HepG2 (cell line): ENCODE measurements at regions not wholly inside any gene's neighbourhood (a gene's known extent, or its start where the extent isn't known, plus 50 kb on each side); places are given as distances from the start of the nearest gene placed in this dataset.

Source experiments
- ATAC-seq: fragments of 200-7000 bp; cut with Tn5 transposase; 3 replicates; pipeline ENCODE4 v1.9.1; 2020; ENCODE audit warnings: mild to moderate bottlenecking, moderate library complexity
- BruUV-seq: library from RNA; stranded (reverse); fragments of 400-500 nt; replicated peaks from 2 replicates; lab custom pipeline; 2021; lab: Mats Ljungman, UMichigan
- CTCF ChIA-PET: fragments of 300-600 bp; formaldehyde crosslinking; extraction: SDS; loops from one replicate; lab custom pipeline; 2021; ENCODE audit warnings: low total read pairs, inconsistent platforms, low intra/inter-chr PET ratio; lab: Yijun Ruan, JAX
- POLR2A ChIA-PET: fragments of 350-600 bp; sonication (Branson Sonifier 250); formaldehyde crosslinking; loops from one replicate; lab custom pipeline; 2020; ENCODE audit warnings: antibody characterized with exemption, inconsistent platforms; lab: Yijun Ruan, JAX
- DNase-seq: peaks from one replicate; pipeline ENCODE4 v3.0.0-alpha.2; 2015; ENCODE audit warnings: low spot score
- FAIRE-seq: peaks from 3 replicates; lab custom pipeline; 2011; peaks lifted over from hg19 to GRCh38; lab: Jason Lieb, UNC
- H2AFZ ChIP-seq: one replicate; pipeline ENCODE4 v1.6.1; 2011; ENCODE audit warnings: low read length, inconsistent platforms
- H3K27ac ChIP-seq: fragments of 300-600 bp; 3 replicates; pipeline ENCODE4 v1.8.0; 2011; ENCODE audit warnings: mixed run types, mild to moderate bottlenecking, mixed read lengths, low read length, inconsistent platforms; ENCODE audit not compliant: insufficient read depth; ENCODE audit errors: extremely low read length
- H3K27me3 ChIP-seq, 2 experiments: fragments of 200-600 bp in 1 of 2; 2 replicates in 1 of 2; 3 replicates in 1 of 2; pipeline versions ENCODE4 v1.6.0 to v1.8.0; 2011; ENCODE audit warnings: low read length in 2 of 2, mild to moderate bottlenecking in 2 of 2, moderate library complexity in 2 of 2, inconsistent platforms in 1 of 2; ENCODE audit not compliant: insufficient read depth in 2 of 2, control insufficient read depth in 1 of 2
- H3K36me3 ChIP-seq, 2 experiments: fragments of 200-600 bp in 1 of 2; replicated peaks in 1 of 2; 2 replicates in 1 of 2; 3 replicates in 1 of 2; pipeline versions ENCODE4 v1.5.1 to v1.8.0; 2011; ENCODE audit warnings: low read length in 2 of 2, inconsistent platforms in 1 of 2; ENCODE audit not compliant: insufficient read depth in 2 of 2, control insufficient read depth in 1 of 2
- H3K4me1 ChIP-seq: 2 replicates; pipeline ENCODE4 v1.5.1; 2012; ENCODE audit warnings: low read length, inconsistent platforms; ENCODE audit not compliant: insufficient read depth
- H3K4me2 ChIP-seq: 2 replicates; pipeline ENCODE4 v1.6.0; 2011; ENCODE audit warnings: low read depth, low read length, inconsistent platforms
- H3K4me3 ChIP-seq, 3 experiments: fragments of 200-600 bp in 1 of 3; sonication (generic), shearing (Covaris generic) in 1 of 3; replicated peaks in 1 of 3; 2 replicates each; pipeline ENCODE4 v1.5.1; 2011 to 2016; ENCODE audit warnings: low read length in 3 of 3, inconsistent platforms in 2 of 3, low read depth in 2 of 3, mild to moderate bottlenecking in 2 of 3, control low read depth in 1 of 3, mixed read lengths in 1 of 3; ENCODE audit not compliant: insufficient read depth in 1 of 3
- H3K79me2 ChIP-seq: one replicate; pipeline ENCODE4 v1.6.1; 2011; ENCODE audit warnings: low read length, inconsistent platforms; ENCODE audit not compliant: insufficient read depth
- H3K9ac ChIP-seq: 2 replicates; pipeline ENCODE4 v1.6.0; 2011; ENCODE audit warnings: mild to moderate bottlenecking, low read depth, low read length, inconsistent platforms; ENCODE audit not compliant: insufficient read depth
- H3K9me3 ChIP-seq: 2 replicates; pipeline ENCODE4 v1.5.1; 2012; ENCODE audit warnings: mild to moderate bottlenecking, low read length
- H4K20me1 ChIP-seq: 2 replicates; pipeline ENCODE4 v1.6.0; 2011; ENCODE audit warnings: inconsistent platforms, mild to moderate bottlenecking, low read length, moderate library complexity; ENCODE audit not compliant: insufficient read depth
- BCL6 ChIP-seq: IDR thresholded peaks from 2 replicates; pipeline ENCODE4 v1.6.1; 2016; ENCODE audit warnings: missing genetic modification reagents, missing compliant biosample characterization
- CBX1 ChIP-seq: IDR thresholded peaks from one replicate; pipeline ENCODE4 v1.6.1; 2016; ENCODE audit warnings: antibody characterized with exemption, low read depth
- KLF12 ChIP-seq: sonication (generic); formaldehyde crosslinking; IDR thresholded peaks from 2 replicates; pipeline ENCODE4 v1.4.0; 2020; ENCODE audit warnings: missing genetic modification reagents, borderline replicate concordance
- ZC3H4 ChIP-seq: sonication (generic); formaldehyde crosslinking; IDR thresholded peaks from 2 replicates; pipeline ENCODE4 v1.4.0; 2020; ENCODE audit warnings: missing genetic modification reagents, borderline replicate concordance
- ZNF143 ChIP-seq: sonication (generic); formaldehyde crosslinking; IDR thresholded peaks from 2 replicates; pipeline ENCODE4 v1.4.0; 2020; ENCODE audit warnings: missing genetic modification reagents
- ZNF660 ChIP-seq: sonication (generic); formaldehyde crosslinking; IDR thresholded peaks from 2 replicates; pipeline ENCODE4 v1.5.1; 2020; ENCODE audit warnings: mild to moderate bottlenecking, low read depth, missing genetic modification reagents, borderline replicate concordance
- WGBS: methylation state at CpG from one replicate; pipeline ENCODE4 v1.1.6; 2017; ENCODE audit warnings: low lambda C conversion rate; 5-methylcytosine and 5-hydroxymethylcytosine counted together
- in situ Hi-C: cut with HindIII; loops from 2 replicates; pipeline ENCODE4 v1.10.0; 2017; ENCODE audit warnings: low pct_unique_long_range_greater_than_20kb; ENCODE audit not compliant: extremely low pct_ligation_motif_present
- intact Hi-C: fragments of 100-400 bp; cut with micrococcal nuclease; formaldehyde crosslinking; loops from one replicate; pipeline ENCODE4 v1.10.0; 2022; ENCODE audit not compliant: unreplicated experiment
- TF ChIP-seq, protein P1 (sequence below): sonication (generic); formaldehyde crosslinking; conservative IDR thresholded peaks from 2 replicates; pipeline ENCODE4 v1.4.0; 2020; ENCODE audit warnings: missing genetic modification reagents
- TF ChIP-seq, protein P2 (sequence below): IDR thresholded peaks from 2 replicates; pipeline ENCODE4 v1.6.1; 2016; ENCODE audit warnings: missing genetic modification reagents, missing compliant biosample characterization
- TF ChIP-seq, protein P3 (sequence below): sonication (generic); formaldehyde crosslinking; IDR thresholded peaks from 2 replicates; pipeline ENCODE4 v1.5.0; 2020; ENCODE audit warnings: mild to moderate bottlenecking, missing genetic modification reagents

DNA sequence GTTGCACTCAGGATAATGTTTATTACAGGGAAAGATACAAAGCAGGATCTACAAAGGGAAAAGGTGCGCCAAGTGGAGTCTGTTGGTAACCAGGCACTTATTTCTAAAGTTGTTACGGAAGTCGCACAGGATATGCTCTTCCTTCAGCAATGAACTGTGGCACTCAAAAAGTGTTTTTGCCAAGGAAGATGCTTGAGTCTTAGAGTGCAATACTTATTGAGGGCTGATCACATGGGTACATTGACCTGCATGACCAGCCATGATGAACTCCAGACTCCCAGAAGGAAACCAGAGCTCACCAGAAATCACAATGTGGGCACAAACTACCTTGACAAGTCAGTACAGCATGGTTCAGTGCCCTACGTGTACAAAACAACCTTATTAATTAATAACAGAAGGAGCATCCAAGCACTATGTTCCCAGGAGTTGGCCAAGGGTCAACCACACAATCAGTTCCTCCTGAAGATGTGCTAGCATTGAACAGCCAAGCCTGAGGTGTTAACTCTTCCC is 270.7 kb upstream of the TFAP2D start:
- ChIA-PET POLR2A (no interaction called here), CTCF (no interaction called here)
- no peaks in the 10 kb centered on the region for H3K36me3 ChIP-seq
- H2AFZ ChIP-seq: no peak overlapping the region
- WGBS: 65% methylated on average over 4 of the region's 4 CpGs
- H4K20me1 ChIP-seq: no peaks in the 10 kb centered on the region
- no peak overlapping the region for H3K9ac ChIP-seq
- no peaks in the 10 kb centered on the region for H3K27me3 ChIP-seq
- ATAC-seq: no peak
- H3K79me2 ChIP-seq: no peaks in the 10 kb centered on the region
- FAIRE-seq: no peak
- no peaks in the 10 kb centered on the region for H3K4me1 ChIP-seq
- no peaks in the 10 kb centered on the region for H3K9me3 ChIP-seq
- in situ Hi-C loops: no loop called here
- TF ChIP-seq, protein P1, sequence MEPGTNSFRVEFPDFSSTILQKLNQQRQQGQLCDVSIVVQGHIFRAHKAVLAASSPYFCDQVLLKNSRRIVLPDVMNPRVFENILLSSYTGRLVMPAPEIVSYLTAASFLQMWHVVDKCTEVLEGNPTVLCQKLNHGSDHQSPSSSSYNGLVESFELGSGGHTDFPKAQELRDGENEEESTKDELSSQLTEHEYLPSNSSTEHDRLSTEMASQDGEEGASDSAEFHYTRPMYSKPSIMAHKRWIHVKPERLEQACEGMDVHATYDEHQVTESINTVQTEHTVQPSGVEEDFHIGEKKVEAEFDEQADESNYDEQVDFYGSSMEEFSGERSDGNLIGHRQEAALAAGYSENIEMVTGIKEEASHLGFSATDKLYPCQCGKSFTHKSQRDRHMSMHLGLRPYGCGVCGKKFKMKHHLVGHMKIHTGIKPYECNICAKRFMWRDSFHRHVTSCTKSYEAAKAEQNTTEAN (CRISPR knock-in tag): no peak
- TF ChIP-seq, protein P2, sequence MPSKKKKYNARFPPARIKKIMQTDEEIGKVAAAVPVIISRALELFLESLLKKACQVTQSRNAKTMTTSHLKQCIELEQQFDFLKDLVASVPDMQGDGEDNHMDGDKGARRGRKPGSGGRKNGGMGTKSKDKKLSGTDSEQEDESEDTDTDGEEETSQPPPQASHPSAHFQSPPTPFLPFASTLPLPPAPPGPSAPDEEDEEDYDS (CRISPR knock-in tag): no peak
- TF ChIP-seq ZNF143 (CRISPR knock-in tag): no peak
- intact Hi-C loops: no loop called here
- H3K4me2 ChIP-seq: no peak overlapping the region
- no peak overlapping the region for H3K27ac ChIP-seq
- BruUV-seq: no TSS peak
- H3K4me3 ChIP-seq: no peak overlapping the region
- no peak for DNase-seq

DNA sequence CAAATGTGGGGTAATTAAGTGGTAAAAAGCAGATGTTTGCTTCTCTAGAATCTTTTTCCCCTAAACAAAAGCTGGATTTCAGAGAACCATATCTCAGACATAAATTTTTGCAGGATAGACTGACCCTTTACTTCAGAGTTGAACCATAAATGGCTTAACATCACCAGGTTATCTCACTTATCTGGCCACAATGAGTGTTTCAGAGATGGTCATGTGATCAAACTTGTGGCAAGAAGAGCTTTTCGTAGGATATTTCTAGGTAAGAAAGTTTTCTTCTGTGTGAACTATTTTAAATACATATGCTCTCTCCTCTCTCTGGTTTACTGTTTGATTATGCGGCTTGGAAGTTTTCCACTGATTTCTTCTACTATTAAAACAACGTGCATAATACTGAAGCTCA is 270.2 kb upstream of the TFAP2D start:
- Histone ChIP-seq H3K36me3 (no peaks in the 10 kb centered on the region), H3K79me2 (no peaks in the 10 kb centered on the region), H3K4me2 (no peak overlapping the region), H3K9me3 (no peaks in the 10 kb centered on the region), H3K4me1 (no peaks in the 10 kb centered on the region), H3K27ac (no peak overlapping the region), H3K9ac (no peak overlapping the region), H3K4me3 (no peak overlapping the region), H4K20me1 (no peaks in the 10 kb centered on the region), H2AFZ (no peak overlapping the region), H3K27me3 (no peaks in the 10 kb centered on the region)
- ChIA-PET POLR2A (no interaction called here), CTCF (no interaction called here)
- DNase-seq: no peak
- in situ Hi-C loops (no loop called here), intact Hi-C loops (no loop called here)
- no peak for ATAC-seq
- 45% methylated on average over 3 of the region's 3 CpGs for WGBS
- TF ChIP-seq ZNF660 (CRISPR knock-in tag) (no peak), KLF12 (no peak), BCL6 (CRISPR knock-in tag) (no peak), ZC3H4 (no peak), CBX1 (no peak)
- TF ChIP-seq, protein P3, sequence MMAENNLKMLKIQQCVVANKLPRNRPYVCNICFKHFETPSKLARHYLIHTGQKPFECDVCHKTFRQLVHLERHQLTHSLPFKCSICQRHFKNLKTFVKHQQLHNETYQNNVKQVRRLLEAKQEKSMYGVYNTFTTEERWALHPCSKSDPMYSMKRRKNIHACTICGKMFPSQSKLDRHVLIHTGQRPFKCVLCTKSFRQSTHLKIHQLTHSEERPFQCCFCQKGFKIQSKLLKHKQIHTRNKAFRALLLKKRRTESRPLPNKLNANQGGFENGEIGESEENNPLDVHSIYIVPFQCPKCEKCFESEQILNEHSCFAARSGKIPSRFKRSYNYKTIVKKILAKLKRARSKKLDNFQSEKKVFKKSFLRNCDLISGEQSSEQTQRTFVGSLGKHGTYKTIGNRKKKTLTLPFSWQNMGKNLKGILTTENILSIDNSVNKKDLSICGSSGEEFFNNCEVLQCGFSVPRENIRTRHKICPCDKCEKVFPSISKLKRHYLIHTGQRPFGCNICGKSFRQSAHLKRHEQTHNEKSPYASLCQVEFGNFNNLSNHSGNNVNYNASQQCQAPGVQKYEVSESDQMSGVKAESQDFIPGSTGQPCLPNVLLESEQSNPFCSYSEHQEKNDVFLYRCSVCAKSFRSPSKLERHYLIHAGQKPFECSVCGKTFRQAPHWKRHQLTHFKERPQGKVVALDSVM (CRISPR knock-in tag): no peak
- no peak for FAIRE-seq
- BruUV-seq: no TSS peak
